ENCODE measurements at regions not wholly inside any gene's neighbourhood (a gene's known extent, or its start where the extent isn't known, plus 50 kb on each side); places are given as distances from the start of the nearest gene placed in this dataset.
A peak's percentile ranks its signal among the peaks of the same experiment; 100 is the strongest.

- DNase-seq (ENCODE audit: low read depth in 2 of 3, low spot score in 2 of 3), result no peak
Measured at GRCh38 chr4:151921811-151922210, 161.0 kb upstream of the GATB start.

- DNase-seq (ENCODE audit: low read depth in 2 of 3, low spot score in 2 of 3), result no peak
Measured at GRCh38 chr4:151921386-151921785, 160.6 kb upstream of the GATB start.

GRCh38 chr4:151917145-151917734, 156.4 kb upstream of the GATB start:
- DNase-seq (ENCODE audit: low read depth in 2 of 3, low spot score in 2 of 3), result no peak

- DNase-seq (ENCODE audit: low read depth in 2 of 3, low spot score in 2 of 3), result no peak
Measured at GRCh38 chr4:151912632-151913031, 151.8 kb upstream of the GATB start.

- DNase-seq (ENCODE audit: low read depth in 2 of 3, low spot score in 2 of 3), result no peak
Measured at GRCh38 chr4:151911970-151912369, 151.2 kb upstream of the GATB start.

- no peak for DNase-seq (ENCODE audit: low read depth in 2 of 3, low spot score in 2 of 3)
Measured at GRCh38 chr4:151908734-151909497, 148.1 kb upstream of the GATB start.

- no peak for DNase-seq (ENCODE audit: low read depth in 2 of 3, low spot score in 2 of 3)
Measured at GRCh38 chr4:151908201-151908600, 147.4 kb upstream of the GATB start.

GRCh38 chr4:151906438-151906837, 145.6 kb upstream of the GATB start:
- DNase-seq (ENCODE audit: low read depth in 2 of 3, low spot score in 2 of 3), result no peak

GRCh38 chr4:151905197-151905596, 144.4 kb upstream of the GATB start:
- no peak for DNase-seq (ENCODE audit: low read depth in 2 of 3, low spot score in 2 of 3)

GRCh38 chr4:151901631-151902030, 140.8 kb upstream of the GATB start:
- DNase-seq (ENCODE audit: low read depth in 2 of 3, low spot score in 2 of 3), result no peak

- DNase-seq (ENCODE audit: low read depth in 2 of 3, low spot score in 2 of 3), result no peak
Measured at GRCh38 chr4:151896880-151897279, 136.1 kb upstream of the GATB start.

- no peak for DNase-seq (ENCODE audit: low read depth in 2 of 3, low spot score in 2 of 3)
Measured at GRCh38 chr4:151895671-151896070, 134.9 kb upstream of the GATB start.

GRCh38 chr4:151894246-151894645, 133.4 kb upstream of the GATB start:
- DNase-seq (ENCODE audit: low read depth in 2 of 3, low spot score in 2 of 3), result no peak

- DNase-seq (ENCODE audit: low read depth in 2 of 3, low spot score in 2 of 3), result no peak
Measured at GRCh38 chr4:151888367-151888866, 127.6 kb upstream of the GATB start.

- no peak for DNase-seq (ENCODE audit: low read depth in 2 of 3, low spot score in 2 of 3)
Measured at GRCh38 chr4:151887816-151888180, 127.0 kb upstream of the GATB start.

- peak in 1 of 3 donors; percentile 6 for DNase-seq (ENCODE audit: low read depth in 2 of 3, low spot score in 2 of 3)
Measured at GRCh38 chr4:151887031-151887815, 126.4 kb upstream of the GATB start.

- no peak for DNase-seq (ENCODE audit: low read depth in 2 of 3, low spot score in 2 of 3)
Measured at GRCh38 chr4:151885123-151885522, 124.3 kb upstream of the GATB start.

GRCh38 chr4:151883747-151884146, 122.9 kb upstream of the GATB start:
- DNase-seq (ENCODE audit: low read depth in 2 of 3, low spot score in 2 of 3), result no peak

GRCh38 chr4:151882072-151882803, 121.4 kb upstream of the GATB start:
- DNase-seq (ENCODE audit: low read depth in 2 of 3, low spot score in 2 of 3), result no peak

- DNase-seq (ENCODE audit: low read depth in 2 of 3, low spot score in 2 of 3), result no peak
Measured at GRCh38 chr4:151879705-151880445, 119.1 kb upstream of the GATB start.

Data from hematopoietic multipotent progenitor cell (in vitro differentiated cells).